ENCODE measurements at regions not wholly inside any gene's neighbourhood (a gene's known extent, or its start where the extent isn't known, plus 50 kb on each side); places are given as distances from the start of the nearest gene placed in this dataset.

DNA sequence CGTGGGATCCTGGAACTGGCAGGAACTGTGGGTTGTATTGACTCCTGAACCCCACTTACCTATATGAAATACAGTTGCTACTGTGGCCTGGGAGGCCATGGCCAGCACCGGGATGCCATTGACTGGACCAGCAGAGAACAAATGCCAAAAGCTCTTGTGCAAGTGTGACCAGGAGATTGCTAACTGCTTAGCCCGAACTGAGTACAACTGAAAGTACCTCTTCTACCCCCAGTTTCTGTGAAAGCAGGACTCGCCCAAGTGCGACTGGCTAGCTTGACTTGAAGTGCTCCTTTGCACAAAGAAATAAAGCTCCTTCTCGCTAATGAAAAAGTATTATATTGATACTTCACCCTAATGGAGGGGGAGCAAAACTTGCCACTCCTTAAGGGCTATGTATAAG is 101.3 kb upstream of the ATP11B start:
- Histone ChIP-seq H3K36me3 (ENCODE audit: control insufficient read depth, low read length) (no peaks in the 10 kb centered on the region), H3K9me2 (replicated peaks; ENCODE audit: control insufficient read depth, low read length) (no peaks in the 10 kb centered on the region), H3K27ac (ENCODE audit: low read depth, low read length) (no peak overlapping the region), H3K9me3 (ENCODE audit: control insufficient read depth, insufficient read depth, low read length) (no peaks in the 10 kb centered on the region), H3K4me3 (ENCODE audit: low read length) (no peak overlapping the region), H3F3A (ENCODE audit: control insufficient read depth, insufficient read depth) (no peaks in the 10 kb centered on the region), H3K27me3 (ENCODE audit: control insufficient read depth, low read length) (peaks cover 11% of the 10 kb centered on the region), H3K4me2 (ENCODE audit: low read length) (no peak overlapping the region), H3K79me2 (ENCODE audit: control insufficient read depth, low read length) (no peaks in the 10 kb centered on the region), H3K4me1 (ENCODE audit: control insufficient read depth, low read length) (no peaks in the 10 kb centered on the region), H4K20me1 (ENCODE audit: control insufficient read depth, insufficient read depth, low read depth, low read length) (no peaks in the 10 kb centered on the region)
- TF ChIP-seq, protein P1, sequence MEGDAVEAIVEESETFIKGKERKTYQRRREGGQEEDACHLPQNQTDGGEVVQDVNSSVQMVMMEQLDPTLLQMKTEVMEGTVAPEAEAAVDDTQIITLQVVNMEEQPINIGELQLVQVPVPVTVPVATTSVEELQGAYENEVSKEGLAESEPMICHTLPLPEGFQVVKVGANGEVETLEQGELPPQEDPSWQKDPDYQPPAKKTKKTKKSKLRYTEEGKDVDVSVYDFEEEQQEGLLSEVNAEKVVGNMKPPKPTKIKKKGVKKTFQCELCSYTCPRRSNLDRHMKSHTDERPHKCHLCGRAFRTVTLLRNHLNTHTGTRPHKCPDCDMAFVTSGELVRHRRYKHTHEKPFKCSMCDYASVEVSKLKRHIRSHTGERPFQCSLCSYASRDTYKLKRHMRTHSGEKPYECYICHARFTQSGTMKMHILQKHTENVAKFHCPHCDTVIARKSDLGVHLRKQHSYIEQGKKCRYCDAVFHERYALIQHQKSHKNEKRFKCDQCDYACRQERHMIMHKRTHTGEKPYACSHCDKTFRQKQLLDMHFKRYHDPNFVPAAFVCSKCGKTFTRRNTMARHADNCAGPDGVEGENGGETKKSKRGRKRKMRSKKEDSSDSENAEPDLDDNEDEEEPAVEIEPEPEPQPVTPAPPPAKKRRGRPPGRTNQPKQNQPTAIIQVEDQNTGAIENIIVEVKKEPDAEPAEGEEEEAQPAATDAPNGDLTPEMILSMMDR (IDR thresholded peaks at IDR 0.05; ENCODE audit: low read depth, low read length, poor library complexity, severe bottlenecking) = no peak
- TF ChIP-seq EZH2phosphoT487 (IDR thresholded peaks at IDR 0.05; ENCODE audit: borderline replicate concordance, low read length) = no peak

DNA sequence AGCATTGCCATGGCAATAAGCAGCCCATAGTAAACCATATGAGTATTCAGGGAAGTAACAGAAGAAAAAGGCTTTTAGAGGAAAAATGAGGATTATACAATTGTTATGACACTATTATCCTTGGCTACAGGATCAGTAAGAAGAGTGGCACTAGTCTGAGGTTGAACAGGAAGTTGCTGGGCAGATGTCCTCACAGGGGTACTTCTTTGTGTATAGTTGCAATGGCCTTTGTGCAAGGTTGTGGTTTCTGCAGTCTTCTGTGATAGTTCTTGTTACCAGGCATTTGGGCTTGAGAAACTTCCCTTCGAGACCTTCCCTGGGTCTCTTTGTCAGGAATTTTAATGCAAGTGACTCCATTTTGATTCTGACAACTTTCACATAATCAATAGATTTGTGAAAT is 100.6 kb upstream of the ATP11B start:
- Histone ChIP-seq H3K4me2 (ENCODE audit: low read length) (no peak overlapping the region), H3K79me2 (ENCODE audit: control insufficient read depth, low read length) (no peaks in the 10 kb centered on the region), H3K27ac (ENCODE audit: low read depth, low read length) (no peak overlapping the region), H3F3A (ENCODE audit: control insufficient read depth, insufficient read depth) (no peaks in the 10 kb centered on the region), H3K4me3 (ENCODE audit: low read length) (no peak overlapping the region), H3K9me3 (ENCODE audit: control insufficient read depth, insufficient read depth, low read length) (no peaks in the 10 kb centered on the region), H3K9me2 (replicated peaks; ENCODE audit: control insufficient read depth, low read length) (no peaks in the 10 kb centered on the region), H3K27me3 (ENCODE audit: control insufficient read depth, low read length) (peaks cover 11% of the 10 kb centered on the region), H3K4me1 (ENCODE audit: control insufficient read depth, low read length) (no peaks in the 10 kb centered on the region), H3K36me3 (ENCODE audit: control insufficient read depth, low read length) (no peaks in the 10 kb centered on the region), H4K20me1 (ENCODE audit: control insufficient read depth, insufficient read depth, low read depth, low read length) (no peaks in the 10 kb centered on the region)
- no peak for TF ChIP-seq EZH2phosphoT487 (IDR thresholded peaks at IDR 0.05; ENCODE audit: borderline replicate concordance, low read length)
- TF ChIP-seq, protein P1 (IDR thresholded peaks at IDR 0.05; ENCODE audit: low read depth, low read length, poor library complexity, severe bottlenecking) = no peak

GRCh38 chr3:182693723-182694122 is 99.6 kb upstream of the ATP11B start:
- TF ChIP-seq, protein P1 (IDR thresholded peaks at IDR 0.05; ENCODE audit: low read depth, low read length, poor library complexity, severe bottlenecking) = no peak
- no peak for TF ChIP-seq EZH2phosphoT487 (IDR thresholded peaks at IDR 0.05; ENCODE audit: borderline replicate concordance, low read length)
- Histone ChIP-seq H3K4me2 (ENCODE audit: low read length) (no peak overlapping the region), H3K36me3 (ENCODE audit: control insufficient read depth, low read length) (no peaks in the 10 kb centered on the region), H3K9me3 (ENCODE audit: control insufficient read depth, insufficient read depth, low read length) (no peaks in the 10 kb centered on the region), H3F3A (ENCODE audit: control insufficient read depth, insufficient read depth) (no peaks in the 10 kb centered on the region), H3K27ac (ENCODE audit: low read depth, low read length) (no peak overlapping the region), H3K79me2 (ENCODE audit: control insufficient read depth, low read length) (no peaks in the 10 kb centered on the region), H4K20me1 (ENCODE audit: control insufficient read depth, insufficient read depth, low read depth, low read length) (no peaks in the 10 kb centered on the region), H3K4me3 (ENCODE audit: low read length) (no peak overlapping the region), H3K9me2 (replicated peaks; ENCODE audit: control insufficient read depth, low read length) (no peaks in the 10 kb centered on the region), H3K27me3 (ENCODE audit: control insufficient read depth, low read length) (peaks cover 11% of the 10 kb centered on the region), H3K4me1 (ENCODE audit: control insufficient read depth, low read length) (no peaks in the 10 kb centered on the region)

GRCh38 chr3:182696916-182697315 is 96.4 kb upstream of the ATP11B start:
- no peaks in the 10 kb centered on the region for H3K9me3 ChIP-seq (ENCODE audit: control insufficient read depth, insufficient read depth, low read length)
- H4K20me1 ChIP-seq (ENCODE audit: control insufficient read depth, insufficient read depth, low read depth, low read length) = no peaks in the 10 kb centered on the region
- H3K27me3 ChIP-seq (ENCODE audit: control insufficient read depth, low read length) = peaks cover 8% of the 10 kb centered on the region
- no peak for TF ChIP-seq EZH2phosphoT487 (IDR thresholded peaks at IDR 0.05; ENCODE audit: borderline replicate concordance, low read length)
- TF ChIP-seq, protein P1 (IDR thresholded peaks at IDR 0.05; ENCODE audit: low read depth, low read length, poor library complexity, severe bottlenecking) = no peak
- H3K79me2 ChIP-seq (ENCODE audit: control insufficient read depth, low read length) = no peaks in the 10 kb centered on the region
- H3K4me3 ChIP-seq (ENCODE audit: low read length) = no peak overlapping the region
- H3K36me3 ChIP-seq (ENCODE audit: control insufficient read depth, low read length) = no peaks in the 10 kb centered on the region
- H3F3A ChIP-seq (ENCODE audit: control insufficient read depth, insufficient read depth) = no peaks in the 10 kb centered on the region
- H3K4me1 ChIP-seq (ENCODE audit: control insufficient read depth, low read length) = no peaks in the 10 kb centered on the region
- no peaks in the 10 kb centered on the region for H3K9me2 ChIP-seq (replicated peaks; ENCODE audit: control insufficient read depth, low read length)
- H3K27ac ChIP-seq (ENCODE audit: low read depth, low read length) = no peak overlapping the region
- H3K4me2 ChIP-seq (ENCODE audit: low read length) = no peak overlapping the region
